WERI-Rb-1 (cell line): ENCODE measurements at regions not wholly inside any gene's neighbourhood (a gene's known extent, or its start where the extent isn't known, plus 50 kb on each side); places are given as distances from the start of the nearest gene placed in this dataset.
A peak's percentile ranks its signal among the peaks of the same experiment; 100 is the strongest.

Source experiments
- DNase-seq: peaks from one replicate; pipeline ENCODE4 v3.0.0-alpha.2; 2020
- H3K27ac ChIP-seq: fragments of 250-450 bp; sonication (Bioruptor Pico); 2 replicates; pipeline ENCODE4 v1.5.1; 2020; ENCODE audit warnings: mild to moderate bottlenecking, moderate library complexity
- H3K27me3 ChIP-seq: fragments of 250-450 bp; sonication (Bioruptor Pico); 2 replicates; pipeline ENCODE4 v1.5.1; 2021; ENCODE audit warnings: mild to moderate bottlenecking, low read depth, moderate library complexity; ENCODE audit not compliant: insufficient read depth, severe bottlenecking
- H3K36me3 ChIP-seq: fragments of 250-450 bp; sonication (Bioruptor Pico); 2 replicates; pipeline ENCODE4 v1.5.1; 2020; ENCODE audit warnings: mild to moderate bottlenecking, moderate library complexity
- H3K4me3 ChIP-seq: 2 replicates; pipeline ENCODE4 v1.5.1; 2011; ENCODE audit warnings: low read depth, mild to moderate bottlenecking, control low read depth, low read length
- H3K9me3 ChIP-seq: fragments of 250-450 bp; sonication (Bioruptor Pico); 2 replicates; pipeline ENCODE4 v1.5.1; 2021; ENCODE audit warnings: mild to moderate bottlenecking, moderate library complexity; ENCODE audit not compliant: severe bottlenecking
- TF ChIP-seq, protein P1 (sequence below): IDR thresholded peaks from 2 replicates; pipeline ENCODE4 v1.5.1; 2011; ENCODE audit warnings: low read depth, mild to moderate bottlenecking, control low read depth, inconsistent platforms, low read length

DNA sequence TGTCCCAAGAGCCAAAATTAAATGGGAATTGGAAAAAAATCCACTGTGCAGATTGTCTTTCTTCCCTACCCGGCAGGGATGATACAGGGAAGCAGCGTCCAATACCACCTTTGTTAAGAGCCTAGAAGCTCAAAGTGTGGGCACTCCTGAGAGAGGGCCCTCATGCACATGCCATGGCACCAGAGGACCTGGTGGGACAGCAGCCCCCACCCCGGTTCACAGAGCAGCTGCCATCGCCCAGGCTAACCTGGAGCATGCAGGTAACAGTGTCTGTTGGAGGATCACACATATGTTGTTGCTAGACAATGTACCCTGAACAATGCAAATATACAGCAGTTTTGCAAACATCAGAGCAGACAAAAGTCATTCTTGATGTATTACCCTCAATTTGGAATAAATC is 206.5 kb downstream of the TJP1 start:
- no peak overlapping the region for H3K4me3 ChIP-seq
- TF ChIP-seq, protein P1, sequence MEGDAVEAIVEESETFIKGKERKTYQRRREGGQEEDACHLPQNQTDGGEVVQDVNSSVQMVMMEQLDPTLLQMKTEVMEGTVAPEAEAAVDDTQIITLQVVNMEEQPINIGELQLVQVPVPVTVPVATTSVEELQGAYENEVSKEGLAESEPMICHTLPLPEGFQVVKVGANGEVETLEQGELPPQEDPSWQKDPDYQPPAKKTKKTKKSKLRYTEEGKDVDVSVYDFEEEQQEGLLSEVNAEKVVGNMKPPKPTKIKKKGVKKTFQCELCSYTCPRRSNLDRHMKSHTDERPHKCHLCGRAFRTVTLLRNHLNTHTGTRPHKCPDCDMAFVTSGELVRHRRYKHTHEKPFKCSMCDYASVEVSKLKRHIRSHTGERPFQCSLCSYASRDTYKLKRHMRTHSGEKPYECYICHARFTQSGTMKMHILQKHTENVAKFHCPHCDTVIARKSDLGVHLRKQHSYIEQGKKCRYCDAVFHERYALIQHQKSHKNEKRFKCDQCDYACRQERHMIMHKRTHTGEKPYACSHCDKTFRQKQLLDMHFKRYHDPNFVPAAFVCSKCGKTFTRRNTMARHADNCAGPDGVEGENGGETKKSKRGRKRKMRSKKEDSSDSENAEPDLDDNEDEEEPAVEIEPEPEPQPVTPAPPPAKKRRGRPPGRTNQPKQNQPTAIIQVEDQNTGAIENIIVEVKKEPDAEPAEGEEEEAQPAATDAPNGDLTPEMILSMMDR: no peak
- no peaks in the 10 kb centered on the region for H3K9me3 ChIP-seq
- no peaks in the 10 kb centered on the region for H3K36me3 ChIP-seq
- DNase-seq: no peak
- no peak overlapping the region for H3K27ac ChIP-seq
- peaks cover 84% of the 10 kb centered on the region for H3K27me3 ChIP-seq

DNA sequence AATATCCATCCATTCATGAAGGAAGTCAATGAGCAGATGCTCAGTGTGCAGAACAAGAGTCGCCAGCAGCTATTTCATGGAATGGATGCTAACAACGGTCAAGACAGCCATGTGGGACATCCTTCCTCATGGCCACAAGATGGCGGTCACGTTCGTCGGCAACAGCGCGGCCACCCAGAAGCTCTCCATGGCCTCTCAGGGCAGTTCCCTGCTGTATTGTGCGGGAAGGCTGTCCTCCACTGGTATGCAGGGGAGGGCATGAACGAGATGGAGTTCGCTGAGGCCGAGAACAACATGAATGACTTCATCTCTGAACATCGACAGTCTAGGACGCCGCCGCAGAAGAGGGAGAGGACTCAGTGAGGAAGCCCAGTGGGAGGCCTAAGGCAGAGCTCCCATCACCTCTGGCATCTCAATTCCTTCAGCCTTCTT is 208.3 kb downstream of the TJP1 start:
- peak; percentile 63 for DNase-seq
- no peak overlapping the region for H3K4me3 ChIP-seq
- H3K36me3 ChIP-seq: no peaks in the 10 kb centered on the region
- H3K27ac ChIP-seq: no peak overlapping the region
- peaks cover 78% of the 10 kb centered on the region for H3K27me3 ChIP-seq
- H3K9me3 ChIP-seq: no peaks in the 10 kb centered on the region
- TF ChIP-seq, protein P1: peak; percentile 92

DNA sequence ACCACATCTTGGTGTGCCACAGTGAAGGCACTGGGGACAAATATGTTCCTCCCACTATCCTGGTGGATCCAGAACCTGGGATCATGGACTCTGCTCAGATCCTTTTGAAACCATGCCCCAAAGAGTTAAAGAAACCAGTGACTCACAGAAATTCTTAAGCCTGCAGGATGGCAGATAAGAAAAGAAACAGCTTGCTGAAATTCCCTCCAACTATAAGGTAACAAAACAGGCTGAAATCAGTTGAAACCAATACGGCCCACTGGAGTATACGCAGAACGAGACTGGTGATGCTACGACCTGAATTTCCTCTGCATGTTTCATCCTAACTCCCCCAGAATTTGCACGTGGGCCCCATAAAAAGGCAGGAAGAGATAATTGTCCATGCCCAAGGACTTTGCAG is 209.6 kb downstream of the TJP1 start:
- no peaks in the 10 kb centered on the region for H3K36me3 ChIP-seq
- no peak overlapping the region for H3K4me3 ChIP-seq
- TF ChIP-seq, protein P1: no peak
- no peak overlapping the region for H3K27ac ChIP-seq
- H3K27me3 ChIP-seq: peaks cover 78% of the 10 kb centered on the region
- DNase-seq: no peak
- H3K9me3 ChIP-seq: no peaks in the 10 kb centered on the region

DNA sequence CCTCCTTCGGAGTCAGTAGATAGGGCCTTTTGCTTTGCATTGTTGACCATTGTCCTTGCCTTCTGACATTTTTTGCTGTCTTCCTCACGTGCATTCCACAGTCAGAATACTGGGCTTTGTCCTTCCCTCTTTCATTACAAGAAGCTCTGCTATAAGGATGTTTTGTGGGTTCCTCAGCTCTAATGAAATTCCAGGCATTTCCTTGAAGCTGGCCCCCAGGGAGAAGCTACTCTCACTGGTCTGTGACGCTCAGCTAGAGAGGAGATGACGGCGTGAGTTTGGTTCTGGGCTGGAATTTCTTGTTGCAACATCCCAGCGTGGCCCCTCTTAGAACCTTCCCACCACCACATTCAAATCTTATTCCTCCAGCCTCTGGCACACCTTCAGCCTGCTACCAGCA is 210.2 kb downstream of the TJP1 start:
- no peak overlapping the region for H3K27ac ChIP-seq
- TF ChIP-seq, protein P1: no peak

DNA sequence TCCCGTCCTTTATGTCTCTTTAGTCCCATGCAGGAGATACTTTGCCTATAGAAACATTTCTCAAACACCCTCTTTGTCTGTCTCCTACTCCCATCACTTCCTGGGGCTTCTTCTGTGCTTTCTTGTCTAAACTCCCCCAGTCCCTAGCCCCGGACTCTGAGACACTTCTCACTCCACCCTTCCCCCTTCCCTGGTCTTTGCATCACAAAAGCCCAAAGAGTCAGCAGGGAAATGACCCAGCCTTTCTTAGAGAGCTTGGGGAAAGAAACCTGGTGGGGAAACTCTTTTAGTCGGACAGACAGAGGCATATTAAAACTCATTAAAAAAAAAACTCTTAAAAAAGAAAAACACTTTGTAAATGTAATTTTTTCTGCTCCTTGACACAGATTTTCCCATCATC is 211.2 kb downstream of the TJP1 start:
- no peak for DNase-seq
- Histone ChIP-seq H3K4me3 (no peak overlapping the region), H3K9me3 (no peaks in the 10 kb centered on the region), H3K27me3 (peaks cover 83% of the 10 kb centered on the region), H3K27ac (no peak overlapping the region), H3K36me3 (no peaks in the 10 kb centered on the region)
- TF ChIP-seq, protein P1: no peak

More for the DNA sequence above, 210.2 kb downstream of the TJP1 start:
- Histone ChIP-seq H3K4me3 (no peak overlapping the region), H3K36me3 (no peaks in the 10 kb centered on the region), H3K9me3 (no peaks in the 10 kb centered on the region), H3K27me3 (peaks cover 76% of the 10 kb centered on the region)
- DNase-seq: no peak

DNA sequence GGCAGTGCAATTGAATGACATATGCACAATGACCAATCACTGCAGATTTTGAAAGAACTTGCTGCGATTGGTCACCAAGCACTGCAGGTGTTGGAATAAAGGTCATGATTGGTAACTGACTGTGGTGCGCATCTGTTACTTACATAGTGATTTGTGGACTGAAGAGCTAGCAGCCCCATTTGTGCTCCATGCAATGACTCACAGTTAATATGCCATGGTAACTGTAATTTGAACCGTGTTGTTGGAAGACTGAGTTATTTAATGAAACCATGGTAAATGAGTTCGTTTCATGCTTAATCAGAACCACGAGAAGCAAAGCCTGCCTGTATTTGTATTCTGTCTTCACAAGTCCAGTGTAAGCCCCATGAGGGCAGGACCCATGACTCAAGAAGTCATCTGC is 220.5 kb downstream of the TJP1 start:
- TF ChIP-seq, protein P1: no peak
- H3K9me3 ChIP-seq: no peaks in the 10 kb centered on the region
- H3K27ac ChIP-seq: no peak overlapping the region
- DNase-seq: no peak
- H3K36me3 ChIP-seq: no peaks in the 10 kb centered on the region
- no peak overlapping the region for H3K4me3 ChIP-seq
- H3K27me3 ChIP-seq: peaks cover 59% of the 10 kb centered on the region
